ENCODE measurements at regions not wholly inside any gene's neighbourhood (a gene's known extent, or its start where the extent isn't known, plus 50 kb on each side); places are given as distances from the start of the nearest gene placed in this dataset.
A peak's percentile ranks its signal among the peaks of the same experiment; 100 is the strongest.

DNA sequence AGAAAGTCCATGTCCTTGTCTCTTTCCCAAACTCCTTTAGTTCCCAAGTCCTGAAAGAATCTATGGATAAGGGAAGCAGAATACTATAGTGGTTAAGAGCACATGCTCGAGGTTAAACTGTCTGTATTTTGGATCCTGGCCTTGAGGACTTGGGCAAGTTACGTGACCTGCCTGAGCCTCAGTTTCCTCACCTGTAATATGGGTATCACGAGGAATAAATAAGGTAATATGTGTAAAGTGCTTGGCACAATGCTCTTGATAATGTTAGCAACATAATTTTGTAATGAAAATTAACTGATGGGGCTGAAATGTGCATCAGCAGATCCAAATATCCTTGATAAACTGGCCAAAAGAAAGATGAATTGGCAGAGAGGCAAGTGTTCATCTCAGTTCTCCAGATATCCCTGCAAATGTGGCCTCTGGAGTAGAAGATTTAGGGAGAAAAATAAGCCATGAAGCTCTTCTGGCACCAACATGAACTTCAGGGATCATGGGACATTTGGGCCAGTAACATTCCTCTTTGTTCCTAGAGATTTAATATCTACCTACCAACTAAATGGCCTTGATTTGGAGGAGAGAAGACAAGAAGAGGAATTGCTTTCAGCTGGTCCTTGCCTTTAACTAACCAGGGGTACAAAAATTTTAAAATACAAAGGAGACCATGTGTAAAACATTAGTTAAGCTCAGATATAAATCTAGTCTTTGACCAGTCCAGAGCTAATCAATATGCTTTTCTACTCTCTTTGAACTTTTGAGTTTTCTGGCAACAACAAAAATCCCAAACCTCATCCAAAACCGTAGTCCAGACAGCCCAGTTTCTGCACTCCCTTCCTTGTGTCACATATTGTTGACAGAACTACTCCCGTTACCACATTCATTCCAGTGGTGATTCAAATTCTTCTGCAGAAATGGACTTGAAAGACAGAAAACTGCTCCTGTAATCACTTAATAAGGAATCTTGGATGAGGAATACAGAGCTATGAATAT is 52.7 kb upstream of the EML4 start (continued):
- TF ChIP-seq, protein P1, sequence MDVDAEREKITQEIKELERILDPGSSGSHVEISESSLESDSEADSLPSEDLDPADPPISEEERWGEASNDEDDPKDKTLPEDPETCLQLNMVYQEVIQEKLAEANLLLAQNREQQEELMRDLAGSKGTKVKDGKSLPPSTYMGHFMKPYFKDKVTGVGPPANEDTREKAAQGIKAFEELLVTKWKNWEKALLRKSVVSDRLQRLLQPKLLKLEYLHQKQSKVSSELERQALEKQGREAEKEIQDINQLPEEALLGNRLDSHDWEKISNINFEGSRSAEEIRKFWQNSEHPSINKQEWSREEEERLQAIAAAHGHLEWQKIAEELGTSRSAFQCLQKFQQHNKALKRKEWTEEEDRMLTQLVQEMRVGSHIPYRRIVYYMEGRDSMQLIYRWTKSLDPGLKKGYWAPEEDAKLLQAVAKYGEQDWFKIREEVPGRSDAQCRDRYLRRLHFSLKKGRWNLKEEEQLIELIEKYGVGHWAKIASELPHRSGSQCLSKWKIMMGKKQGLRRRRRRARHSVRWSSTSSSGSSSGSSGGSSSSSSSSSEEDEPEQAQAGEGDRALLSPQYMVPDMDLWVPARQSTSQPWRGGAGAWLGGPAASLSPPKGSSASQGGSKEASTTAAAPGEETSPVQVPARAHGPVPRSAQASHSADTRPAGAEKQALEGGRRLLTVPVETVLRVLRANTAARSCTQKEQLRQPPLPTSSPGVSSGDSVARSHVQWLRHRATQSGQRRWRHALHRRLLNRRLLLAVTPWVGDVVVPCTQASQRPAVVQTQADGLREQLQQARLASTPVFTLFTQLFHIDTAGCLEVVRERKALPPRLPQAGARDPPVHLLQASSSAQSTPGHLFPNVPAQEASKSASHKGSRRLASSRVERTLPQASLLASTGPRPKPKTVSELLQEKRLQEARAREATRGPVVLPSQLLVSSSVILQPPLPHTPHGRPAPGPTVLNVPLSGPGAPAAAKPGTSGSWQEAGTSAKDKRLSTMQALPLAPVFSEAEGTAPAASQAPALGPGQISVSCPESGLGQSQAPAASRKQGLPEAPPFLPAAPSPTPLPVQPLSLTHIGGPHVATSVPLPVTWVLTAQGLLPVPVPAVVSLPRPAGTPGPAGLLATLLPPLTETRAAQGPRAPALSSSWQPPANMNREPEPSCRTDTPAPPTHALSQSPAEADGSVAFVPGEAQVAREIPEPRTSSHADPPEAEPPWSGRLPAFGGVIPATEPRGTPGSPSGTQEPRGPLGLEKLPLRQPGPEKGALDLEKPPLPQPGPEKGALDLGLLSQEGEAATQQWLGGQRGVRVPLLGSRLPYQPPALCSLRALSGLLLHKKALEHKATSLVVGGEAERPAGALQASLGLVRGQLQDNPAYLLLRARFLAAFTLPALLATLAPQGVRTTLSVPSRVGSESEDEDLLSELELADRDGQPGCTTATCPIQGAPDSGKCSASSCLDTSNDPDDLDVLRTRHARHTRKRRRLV (CRISPR knock-in tag; IDR thresholded peaks at IDR 0.05), result peak; percentile 87; the same call in 1 of the 2 replicates
- TF ChIP-seq ZNF24 (IDR thresholded peaks at IDR 0.05) (0 out of 2 replicates have a peak, but pooled peaks have one; percentile 20), BRD4 (CRISPR knock-in tag; IDR thresholded peaks at IDR 0.05) (peak; percentile 87; the same call in 1 of the 2 replicates), ZNF451 (CRISPR knock-in tag; IDR thresholded peaks at IDR 0.05) (0 out of 2 replicates have a peak, but pooled peaks have one; percentile 40), ZNF337 (CRISPR knock-in tag; IDR thresholded peaks at IDR 0.05; ENCODE audit: borderline replicate concordance, low read depth) (no peak), ZSCAN31 (CRISPR knock-in tag; IDR thresholded peaks at IDR 0.05; ENCODE audit: low read depth) (peak; percentile 30; the same call in 1 of the 2 replicates), ZNF232 (CRISPR knock-in tag; IDR thresholded peaks at IDR 0.05; ENCODE audit: borderline replicate concordance) (peak; percentile 73; the same call in 1 of the 2 replicates), ZNF503 (CRISPR knock-in tag; IDR thresholded peaks at IDR 0.05) (peak; percentile 94), HOXA5 (CRISPR knock-in tag; IDR thresholded peaks at IDR 0.05) (peak; percentile 71; the same call in 1 of the 2 replicates), THRA (CRISPR knock-in tag; IDR thresholded peaks at IDR 0.05; ENCODE audit: borderline replicate concordance) (peak; percentile 46; the same call in 1 of the 2 replicates), ISL2 (CRISPR knock-in tag; IDR thresholded peaks at IDR 0.05) (peak; percentile 97), HNRNPL (IDR thresholded peaks at IDR 0.05; ENCODE audit: low read depth, low read length) (no peak), ZBTB21 (CRISPR knock-in tag; IDR thresholded peaks at IDR 0.05) (peak; percentile 31; the same call in 1 of the 2 replicates), GATAD1 (CRISPR knock-in tag; IDR thresholded peaks at IDR 0.05) (peak; percentile 31; the same call in 1 of the 2 replicates), STAG1 (CRISPR knock-in tag; IDR thresholded peaks at IDR 0.05) (peak; percentile 51), TCF12 (IDR thresholded peaks at IDR 0.05) (no peak), TCF12 (CRISPR knock-in tag; IDR thresholded peaks at IDR 0.05) (peak; percentile 97), ZNF549 (CRISPR knock-in tag; IDR thresholded peaks at IDR 0.05) (peak; percentile 37; the same call in 1 of the 2 replicates), SMARCE1 (IDR thresholded peaks at IDR 0.05; ENCODE audit: borderline replicate concordance) (no peak)
- TF ChIP-seq, protein P2, sequence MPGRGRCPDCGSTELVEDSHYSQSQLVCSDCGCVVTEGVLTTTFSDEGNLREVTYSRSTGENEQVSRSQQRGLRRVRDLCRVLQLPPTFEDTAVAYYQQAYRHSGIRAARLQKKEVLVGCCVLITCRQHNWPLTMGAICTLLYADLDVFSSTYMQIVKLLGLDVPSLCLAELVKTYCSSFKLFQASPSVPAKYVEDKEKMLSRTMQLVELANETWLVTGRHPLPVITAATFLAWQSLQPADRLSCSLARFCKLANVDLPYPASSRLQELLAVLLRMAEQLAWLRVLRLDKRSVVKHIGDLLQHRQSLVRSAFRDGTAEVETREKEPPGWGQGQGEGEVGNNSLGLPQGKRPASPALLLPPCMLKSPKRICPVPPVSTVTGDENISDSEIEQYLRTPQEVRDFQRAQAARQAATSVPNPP (CRISPR knock-in tag; IDR thresholded peaks at IDR 0.05), result peak; percentile 67; the same call in 1 of the 2 replicates

All from HepG2 (cell line).